Right atrium auricular region (tissue), 2 donors: ENCODE measurements at regions not wholly inside any gene's neighbourhood (a gene's known extent, or its start where the extent isn't known, plus 50 kb on each side); places are given as distances from the start of the nearest gene placed in this dataset.
A peak's percentile ranks its signal among the peaks of the same experiment; 100 is the strongest.

Experiments used
- DNase-seq: peaks from one replicate; pipeline ENCODE4 v3.0.0-alpha.2; 2019; ENCODE audit warnings: low spot score
- H3K27ac ChIP-seq, 2 donors: fragments of 200-600 bp; sonication (generic); 1 replicate in 1 of 2; 2 replicates in 1 of 2; pipeline ENCODE4 v1.5.1; 2016 to 2019
- H3K27me3 ChIP-seq, 2 donors: fragments of 200-600 bp; sonication (generic); one replicate each; pipeline versions ENCODE4 v1.5.1 to v1.6.0; 2017 to 2019
- H3K36me3 ChIP-seq: fragments of 200-600 bp; sonication (generic); one replicate; pipeline ENCODE4 v1.5.1; 2016
- H3K4me1 ChIP-seq, 2 donors: fragments of 200-600 bp; sonication (generic); one replicate each; pipeline versions ENCODE4 v1.5.1 to v1.6.0; 2017 to 2019
- H3K4me3 ChIP-seq, 2 donors: fragments of 200-600 bp; sonication (generic); 1 replicate in 1 of 2; 2 replicates in 1 of 2; pipeline ENCODE4 v1.5.1; 2017 to 2019; ENCODE audit warnings: mild to moderate bottlenecking in 1 of 2, moderate library complexity in 1 of 2
- H3K9me3 ChIP-seq, 2 donors: fragments of 200-600 bp; sonication (generic); one replicate each; pipeline ENCODE4 v1.5.1; 2019
- TF ChIP-seq, protein P1 (sequence below), 2 donors: fragments of 200-600 bp; sonication (generic); IDR thresholded peaks; one replicate each; pipeline ENCODE4 v1.5.1; 2019; ENCODE audit warnings: antibody characterized with exemption in 2 of 2

- no peaks in the 10 kb centered on the region for H3K36me3 ChIP-seq
- TF ChIP-seq, protein P1, sequence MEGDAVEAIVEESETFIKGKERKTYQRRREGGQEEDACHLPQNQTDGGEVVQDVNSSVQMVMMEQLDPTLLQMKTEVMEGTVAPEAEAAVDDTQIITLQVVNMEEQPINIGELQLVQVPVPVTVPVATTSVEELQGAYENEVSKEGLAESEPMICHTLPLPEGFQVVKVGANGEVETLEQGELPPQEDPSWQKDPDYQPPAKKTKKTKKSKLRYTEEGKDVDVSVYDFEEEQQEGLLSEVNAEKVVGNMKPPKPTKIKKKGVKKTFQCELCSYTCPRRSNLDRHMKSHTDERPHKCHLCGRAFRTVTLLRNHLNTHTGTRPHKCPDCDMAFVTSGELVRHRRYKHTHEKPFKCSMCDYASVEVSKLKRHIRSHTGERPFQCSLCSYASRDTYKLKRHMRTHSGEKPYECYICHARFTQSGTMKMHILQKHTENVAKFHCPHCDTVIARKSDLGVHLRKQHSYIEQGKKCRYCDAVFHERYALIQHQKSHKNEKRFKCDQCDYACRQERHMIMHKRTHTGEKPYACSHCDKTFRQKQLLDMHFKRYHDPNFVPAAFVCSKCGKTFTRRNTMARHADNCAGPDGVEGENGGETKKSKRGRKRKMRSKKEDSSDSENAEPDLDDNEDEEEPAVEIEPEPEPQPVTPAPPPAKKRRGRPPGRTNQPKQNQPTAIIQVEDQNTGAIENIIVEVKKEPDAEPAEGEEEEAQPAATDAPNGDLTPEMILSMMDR (IDR thresholded peaks at IDR 0.05), result no peak
Observed at GRCh38 chrX:134148172-134148692, 88.8 kb upstream of the CCDC160 start.

DNA sequence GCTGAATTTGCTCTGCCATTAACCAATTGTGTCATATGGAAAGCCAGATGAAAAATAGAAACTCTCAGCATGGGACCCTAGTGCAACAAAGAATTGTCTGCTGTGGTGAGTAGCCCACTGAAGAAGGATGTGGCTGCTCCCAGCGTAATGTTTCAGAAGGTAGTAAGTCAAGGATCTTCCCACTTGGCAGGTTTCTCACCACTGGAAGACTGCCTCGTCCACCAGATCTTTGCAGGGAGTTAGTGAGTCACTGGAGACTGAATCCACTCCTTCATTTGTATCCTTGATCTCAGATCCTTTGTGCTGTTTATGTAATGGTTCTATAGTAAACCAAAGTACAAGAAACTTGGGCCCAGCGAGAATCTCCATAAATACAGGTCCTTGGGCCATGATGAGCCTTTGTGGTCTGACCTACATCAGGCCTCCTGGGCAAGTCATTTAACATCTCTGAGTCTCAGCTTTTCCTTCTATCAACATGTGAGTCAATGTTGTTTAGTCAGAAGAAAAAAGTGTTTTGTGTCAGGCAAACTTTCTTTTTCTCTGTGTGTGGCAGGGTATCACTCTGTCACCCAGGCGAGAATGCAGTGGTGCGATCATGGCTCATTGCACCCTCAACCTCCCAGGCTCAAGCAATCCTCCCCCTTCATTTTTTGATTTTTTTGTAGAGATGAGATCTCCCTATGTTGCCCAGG, 78.0 kb upstream of the CCDC160 start:
- Histone ChIP-seq H3K27me3 (no peaks in the 10 kb centered on the region), H3K4me3 (no peak overlapping the region), H3K27ac (no peak overlapping the region), H3K4me1 (no peaks in the 10 kb centered on the region), H3K9me3 (no peaks in the 10 kb centered on the region), H3K36me3 (no peaks in the 10 kb centered on the region)
- TF ChIP-seq, protein P1 (IDR thresholded peaks at IDR 0.05), result no peak
- no peak for DNase-seq

More at GRCh38 chrX:134148172-134148692, 88.8 kb upstream of the CCDC160 start:
- DNase-seq, result no peak
- H3K27me3 ChIP-seq, result no peaks in the 10 kb centered on the region
- H3K9me3 ChIP-seq, result no peaks in the 10 kb centered on the region
- peak overlapping the region in 1 of 2 donors; percentile 26 for H3K4me3 ChIP-seq
- no peak overlapping the region for H3K27ac ChIP-seq
- no peaks in the 10 kb centered on the region for H3K4me1 ChIP-seq

DNA sequence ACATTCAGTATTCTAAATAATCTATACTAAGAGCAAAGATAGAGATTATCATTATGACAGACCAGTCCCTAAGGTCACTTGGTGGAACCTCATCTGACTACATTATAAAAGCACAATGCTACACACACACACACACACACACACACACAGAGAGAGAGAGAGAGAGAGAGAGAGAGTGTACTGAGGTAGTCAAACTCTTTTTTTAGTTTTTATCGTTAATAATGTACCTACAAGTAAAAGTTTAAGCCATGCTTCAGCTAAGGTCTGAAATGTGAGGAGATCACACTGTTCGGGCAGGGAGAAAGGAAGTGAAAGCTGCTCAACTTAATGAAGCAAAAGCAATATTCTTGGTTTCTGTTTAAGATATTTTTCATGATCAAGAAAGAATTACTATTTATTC, 75.8 kb upstream of the CCDC160 start:
- TF ChIP-seq, protein P1 (IDR thresholded peaks at IDR 0.05), result no peak
- no peaks in the 10 kb centered on the region for H3K4me1 ChIP-seq

GRCh38 chrX:134162032-134162431, 75.0 kb upstream of the CCDC160 start:
- Histone ChIP-seq H3K27me3 (no peaks in the 10 kb centered on the region), H3K4me3 (no peak overlapping the region), H3K27ac (no peak overlapping the region), H3K36me3 (no peaks in the 10 kb centered on the region), H3K4me1 (no peaks in the 10 kb centered on the region), H3K9me3 (no peaks in the 10 kb centered on the region)
- TF ChIP-seq, protein P1 (IDR thresholded peaks at IDR 0.05), result no peak
- no peak for DNase-seq

More for the DNA sequence above, 75.8 kb upstream of the CCDC160 start:
- H3K9me3 ChIP-seq, result no peaks in the 10 kb centered on the region
- no peaks in the 10 kb centered on the region for H3K36me3 ChIP-seq
- no peak for DNase-seq
- no peaks in the 10 kb centered on the region for H3K27me3 ChIP-seq
- H3K4me3 ChIP-seq, result no peak overlapping the region
- H3K27ac ChIP-seq, result no peak overlapping the region

GRCh38 chrX:134163836-134164235, 73.1 kb upstream of the CCDC160 start:
- Histone ChIP-seq H3K9me3 (no peaks in the 10 kb centered on the region), H3K27ac (no peak overlapping the region), H3K4me1 (no peaks in the 10 kb centered on the region), H3K36me3 (no peaks in the 10 kb centered on the region), H3K4me3 (no peak overlapping the region), H3K27me3 (no peaks in the 10 kb centered on the region)
- DNase-seq, result no peak
- TF ChIP-seq, protein P1 (IDR thresholded peaks at IDR 0.05), result no peak
